Neural crest cell (in vitro differentiated cells): ENCODE measurements at regions not wholly inside any gene's neighbourhood (a gene's known extent, or its start where the extent isn't known, plus 50 kb on each side); places are given as distances from the start of the nearest gene placed in this dataset.
"Not testable (repeated sequence)": the region's sequence is repeated elsewhere in the genome, so short reads cannot be mapped to it uniquely, and the experiment has no call there.

Experiments
- DNase-seq: peaks from one replicate; pipeline ENCODE4 v3.0.0; 2021; ENCODE audit warnings: low read depth, mixed read lengths, low spot score
- H3K27ac Mint-ChIP-seq: one replicate; pipeline ENCODE4 v1.8.0; 2021; ENCODE audit warnings: mild to moderate bottlenecking, mixed read lengths; ENCODE audit not compliant: unreplicated experiment
- H3K27me3 Mint-ChIP-seq: 2 replicates; pipeline ENCODE4 v1.8.0; 2021; ENCODE audit warnings: low read depth, mild to moderate bottlenecking, mixed read lengths
- H3K36me3 Mint-ChIP-seq: 2 replicates; pipeline ENCODE4 v1.8.0; 2021; ENCODE audit warnings: low read depth, mild to moderate bottlenecking, mixed read lengths
- H3K4me1 Mint-ChIP-seq: 2 replicates; pipeline ENCODE4 v1.8.0; 2021; ENCODE audit warnings: mixed read lengths
- H3K4me3 Mint-ChIP-seq: one replicate; pipeline ENCODE4 v1.8.0; 2021; ENCODE audit warnings: mild to moderate bottlenecking, mixed read lengths
- H3K9me3 Mint-ChIP-seq: 2 replicates; pipeline ENCODE4 v1.8.0; 2021; ENCODE audit warnings: mixed read lengths
- TF ChIP-seq, protein P1 (sequence below): fragments of 200-600 bp; sonication (generic); conservative IDR thresholded peaks from 2 replicates; pipeline ENCODE4 v1.5.0; 2021; ENCODE audit warnings: antibody characterized with exemption, mild to moderate bottlenecking

DNA sequence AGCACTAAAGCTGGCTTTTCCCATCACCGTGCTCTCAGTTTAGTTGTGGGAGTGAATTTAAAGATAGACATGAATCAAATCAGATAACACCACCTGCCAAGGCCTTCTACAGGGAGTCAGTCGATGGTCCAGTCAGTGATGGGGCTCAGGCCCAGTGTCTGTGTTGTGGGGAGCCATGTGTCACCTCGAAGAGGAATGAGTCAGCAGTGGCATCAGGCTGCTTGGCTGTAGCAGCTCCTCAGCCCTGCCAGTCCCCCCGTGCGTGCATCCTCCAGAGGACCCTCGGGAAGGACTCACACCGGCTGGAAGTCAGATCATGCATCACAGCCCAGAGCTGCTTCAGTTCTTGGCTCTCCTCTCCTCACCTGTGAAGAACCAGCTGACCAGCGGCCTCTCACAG lies 420.4 kb upstream of the RAB6C start:
- Mint-ChIP-seq H3K36me3 (no peaks in the 10 kb centered on the region), H3K4me1 (peaks cover 8% of the 10 kb centered on the region), H3K27me3 (no peaks in the 10 kb centered on the region), H3K27ac (no peak overlapping the region), H3K4me3 (no peak overlapping the region), H3K9me3 (no peaks in the 10 kb centered on the region)
- no peak for DNase-seq
- TF ChIP-seq, protein P1, sequence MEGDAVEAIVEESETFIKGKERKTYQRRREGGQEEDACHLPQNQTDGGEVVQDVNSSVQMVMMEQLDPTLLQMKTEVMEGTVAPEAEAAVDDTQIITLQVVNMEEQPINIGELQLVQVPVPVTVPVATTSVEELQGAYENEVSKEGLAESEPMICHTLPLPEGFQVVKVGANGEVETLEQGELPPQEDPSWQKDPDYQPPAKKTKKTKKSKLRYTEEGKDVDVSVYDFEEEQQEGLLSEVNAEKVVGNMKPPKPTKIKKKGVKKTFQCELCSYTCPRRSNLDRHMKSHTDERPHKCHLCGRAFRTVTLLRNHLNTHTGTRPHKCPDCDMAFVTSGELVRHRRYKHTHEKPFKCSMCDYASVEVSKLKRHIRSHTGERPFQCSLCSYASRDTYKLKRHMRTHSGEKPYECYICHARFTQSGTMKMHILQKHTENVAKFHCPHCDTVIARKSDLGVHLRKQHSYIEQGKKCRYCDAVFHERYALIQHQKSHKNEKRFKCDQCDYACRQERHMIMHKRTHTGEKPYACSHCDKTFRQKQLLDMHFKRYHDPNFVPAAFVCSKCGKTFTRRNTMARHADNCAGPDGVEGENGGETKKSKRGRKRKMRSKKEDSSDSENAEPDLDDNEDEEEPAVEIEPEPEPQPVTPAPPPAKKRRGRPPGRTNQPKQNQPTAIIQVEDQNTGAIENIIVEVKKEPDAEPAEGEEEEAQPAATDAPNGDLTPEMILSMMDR = no peak

GRCh38 chr2:129565551-129566109 lies 413.8 kb upstream of the RAB6C start:
- TF ChIP-seq, protein P1 = no peak
- no peak for DNase-seq

GRCh38 chr2:129570812-129571211 lies 408.7 kb upstream of the RAB6C start:
- H3K4me3 Mint-ChIP-seq, H3K27ac Mint-ChIP-seq, H3K4me1 Mint-ChIP-seq, DNase-seq, H3K27me3 Mint-ChIP-seq: not testable (repeated sequence)
- Mint-ChIP-seq H3K9me3 (peaks cover 23% of the 10 kb centered on the region), H3K36me3 (peaks cover 13% of the 10 kb centered on the region)

More at GRCh38 chr2:129565551-129566109, 413.8 kb upstream of the RAB6C start:
- Mint-ChIP-seq H3K27me3 (peaks cover 11% of the 10 kb centered on the region), H3K4me1 (no peaks in the 10 kb centered on the region), H3K4me3 (no peak overlapping the region), H3K27ac (no peak overlapping the region), H3K36me3 (peaks cover 6% of the 10 kb centered on the region), H3K9me3 (peaks cover 9% of the 10 kb centered on the region)

- no peak for DNase-seq
- Mint-ChIP-seq H3K4me1 (no peaks in the 10 kb centered on the region), H3K36me3 (peaks cover 7% of the 10 kb centered on the region), H3K27ac (no peak overlapping the region), H3K4me3 (no peak overlapping the region), H3K9me3 (peaks cover 14% of the 10 kb centered on the region), H3K27me3 (peaks cover 2% of the 10 kb centered on the region)
- TF ChIP-seq, protein P1 = no peak
Measured at GRCh38 chr2:129575431-129575830, 404.0 kb upstream of the RAB6C start.

GRCh38 chr2:129575880-129576279 lies 403.6 kb upstream of the RAB6C start:
- Mint-ChIP-seq H3K4me1 (no peaks in the 10 kb centered on the region), H3K27me3 (peaks cover 2% of the 10 kb centered on the region), H3K27ac (no peak overlapping the region), H3K4me3 (no peak overlapping the region), H3K36me3 (peaks cover 7% of the 10 kb centered on the region), H3K9me3 (peaks cover 12% of the 10 kb centered on the region)
- TF ChIP-seq, protein P1 = no peak
- DNase-seq = no peak

GRCh38 chr2:129580001-129580400 lies 399.5 kb upstream of the RAB6C start:
- TF ChIP-seq, protein P1 = no peak
- H3K4me3 Mint-ChIP-seq = no peak overlapping the region
- H3K4me1 Mint-ChIP-seq = no peaks in the 10 kb centered on the region
- peaks cover 2% of the 10 kb centered on the region for H3K27me3 Mint-ChIP-seq
- H3K27ac Mint-ChIP-seq = no peak overlapping the region
- DNase-seq = no peak
- no peaks in the 10 kb centered on the region for H3K36me3 Mint-ChIP-seq
- H3K9me3 Mint-ChIP-seq = peaks cover 5% of the 10 kb centered on the region
